Stimulated activated CD4-positive, alpha-beta T cell treated with anti-CD3 and anti-CD28 coated beads, Interleukin-1b, Interleukin-23, amount 100 ng/mL, for 48 hours (primary cell): ENCODE measurements at regions not wholly inside any gene's neighbourhood (a gene's known extent, or its start where the extent isn't known, plus 50 kb on each side); places are given as distances from the start of the nearest gene placed in this dataset.

ENCODE experiments used
- DNase-seq: peaks from one replicate; pipeline ENCODE4 v3.0.0-alpha.2; 2020

GRCh38 chr4:110900213-110900769 is 277.4 kb upstream of the PITX2 start:
- DNase-seq: no peak

GRCh38 chr4:110902500-110902899 is 279.6 kb upstream of the PITX2 start:
- DNase-seq: no peak

DNA sequence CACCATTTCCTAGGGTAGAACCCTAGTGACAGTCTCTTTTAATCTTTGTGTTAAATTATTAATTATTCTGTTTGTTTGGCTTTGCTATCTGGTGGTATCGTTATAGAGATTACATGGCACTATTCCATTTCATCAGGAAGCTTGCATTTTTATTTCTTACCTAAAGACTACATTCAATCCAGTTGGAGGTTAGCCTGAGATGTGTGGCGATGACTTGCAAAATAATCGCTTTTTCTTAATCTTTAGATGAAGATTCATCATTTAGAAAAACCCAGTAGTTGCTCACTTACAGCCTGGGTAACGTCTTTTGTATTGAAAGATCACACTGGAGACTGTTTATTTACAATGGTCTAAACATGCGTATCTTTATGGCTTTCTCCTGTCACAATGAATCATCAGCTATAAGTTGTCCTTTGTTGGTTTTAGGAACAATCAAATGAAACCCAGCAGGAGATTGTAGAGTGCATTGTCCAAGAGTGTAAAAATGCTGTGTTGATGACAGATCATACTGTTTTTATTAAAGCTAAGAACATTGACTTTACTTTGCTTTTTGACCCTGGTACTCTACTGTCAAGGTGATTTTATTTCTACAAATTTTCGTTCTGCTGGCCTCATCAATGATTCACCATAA is 281.7 kb upstream of the PITX2 start:
- DNase-seq: no peak

DNA sequence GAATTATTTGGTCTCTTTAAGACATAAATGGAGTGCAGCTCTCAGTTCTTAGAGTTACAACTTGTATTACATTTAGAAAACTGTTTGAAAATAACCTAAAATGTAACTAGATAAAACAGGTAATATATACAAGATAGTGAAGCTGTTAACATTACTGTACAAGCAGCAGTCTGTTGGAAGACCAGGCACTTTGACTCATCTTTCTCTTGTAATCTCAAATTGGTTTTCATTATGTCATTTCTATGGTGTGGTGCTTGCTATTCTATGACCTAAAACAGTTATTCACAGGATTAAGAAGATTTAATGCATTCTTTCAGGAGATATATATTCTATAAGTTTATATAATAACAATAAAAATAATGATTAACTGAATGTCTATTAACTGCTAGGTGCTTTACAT is 282.5 kb upstream of the PITX2 start:
- no peak for DNase-seq

DNA sequence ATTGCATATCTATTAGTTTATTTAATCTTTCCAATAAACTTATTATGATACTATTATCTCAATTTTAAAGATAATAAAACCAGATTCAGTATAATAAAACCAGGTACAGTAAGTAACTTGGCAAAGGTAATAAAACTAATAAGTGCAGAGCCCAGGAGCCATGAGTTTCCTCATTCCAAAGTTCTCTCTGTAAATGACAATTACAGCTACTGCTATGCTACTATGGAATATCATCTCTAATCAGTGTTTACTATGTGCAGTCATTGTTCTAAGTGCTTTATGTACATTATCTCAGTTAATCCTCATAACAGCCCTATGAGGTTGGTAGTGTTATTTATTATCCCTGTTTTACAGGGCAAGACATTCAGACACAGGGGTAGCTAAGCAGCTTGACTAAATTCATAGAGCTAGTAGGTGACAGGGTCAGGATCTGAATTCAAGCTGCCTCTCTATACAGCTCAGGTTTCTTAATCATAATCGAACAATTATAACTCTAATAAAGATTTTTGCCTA is 285.0 kb upstream of the PITX2 start:
- DNase-seq: no peak

GRCh38 chr4:110914791-110915190 is 291.9 kb upstream of the PITX2 start:
- DNase-seq: no peak

DNA sequence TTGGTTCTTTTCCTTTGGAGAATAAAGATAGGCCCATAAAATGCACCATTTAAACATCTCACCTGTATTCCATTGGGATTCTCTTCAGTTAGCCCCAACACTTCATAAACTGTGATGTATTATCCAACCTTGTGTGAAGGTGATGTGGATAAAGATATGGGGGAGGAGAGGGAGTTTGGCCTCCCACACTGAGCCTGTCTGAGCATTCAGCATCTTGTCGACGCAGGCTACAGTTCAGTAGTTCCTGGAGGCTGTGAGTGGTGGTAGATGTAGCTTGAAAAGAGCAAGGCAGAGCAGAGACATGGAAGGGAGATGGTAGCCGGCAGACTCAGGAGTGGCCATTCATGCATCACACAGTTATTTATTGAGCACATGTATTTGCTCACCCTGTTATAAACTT is 292.4 kb upstream of the PITX2 start:
- DNase-seq: no peak

DNA sequence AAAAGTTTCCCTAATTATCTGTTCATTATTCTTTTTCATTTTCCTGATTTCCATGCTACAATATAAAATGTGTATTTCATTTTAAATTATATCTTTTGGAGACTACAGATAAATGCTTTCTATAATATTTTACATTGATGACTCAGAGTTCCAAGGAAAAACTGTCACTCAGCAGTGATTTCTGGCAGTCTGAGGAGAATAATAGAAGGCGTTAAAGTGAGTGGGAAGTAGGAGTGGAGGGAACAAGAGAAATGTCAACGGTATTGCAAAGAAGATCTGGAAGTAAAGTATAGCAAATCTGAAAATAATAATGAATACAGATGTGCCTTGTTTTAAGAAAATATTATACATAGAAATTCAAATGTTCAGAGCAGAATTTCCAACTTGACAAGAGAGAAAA is 293.6 kb upstream of the PITX2 start:
- DNase-seq: no peak

DNA sequence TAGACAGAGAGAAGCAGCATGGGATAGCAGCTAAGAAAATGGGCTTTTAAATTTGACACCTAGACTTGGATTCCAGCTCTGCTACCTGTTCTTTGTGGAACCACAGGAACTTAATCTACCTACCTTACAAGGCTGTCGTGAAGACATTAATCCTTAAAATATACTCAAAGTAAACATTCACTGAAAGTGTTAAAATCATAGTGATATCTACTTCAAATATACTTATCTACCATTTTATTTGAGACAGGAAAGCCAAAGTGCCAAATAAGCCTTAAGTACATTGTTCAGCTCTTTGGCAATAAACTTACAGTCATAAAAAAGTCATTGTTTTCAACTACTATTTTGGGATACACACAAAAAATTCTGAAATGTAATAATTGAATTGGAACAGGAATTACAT is 295.0 kb upstream of the PITX2 start:
- DNase-seq: no peak

DNA sequence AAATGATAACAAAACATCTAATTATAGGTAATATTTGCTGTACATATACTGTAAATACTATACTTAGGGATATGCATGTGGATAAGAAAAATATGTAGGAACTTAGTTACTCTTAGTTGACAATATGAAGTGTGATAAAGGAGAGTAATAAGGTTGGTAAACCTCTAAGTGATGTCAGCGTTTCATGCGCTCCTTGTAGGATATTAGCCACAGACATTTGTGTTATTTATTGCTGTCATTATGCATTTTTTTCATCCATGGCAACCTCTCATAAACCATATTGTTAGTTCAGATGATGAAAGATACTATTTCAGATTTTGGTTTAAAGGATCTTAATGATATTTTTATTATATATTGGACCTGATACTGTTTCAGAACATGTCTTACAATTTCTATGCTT is 298.1 kb upstream of the PITX2 start:
- no peak for DNase-seq

DNA sequence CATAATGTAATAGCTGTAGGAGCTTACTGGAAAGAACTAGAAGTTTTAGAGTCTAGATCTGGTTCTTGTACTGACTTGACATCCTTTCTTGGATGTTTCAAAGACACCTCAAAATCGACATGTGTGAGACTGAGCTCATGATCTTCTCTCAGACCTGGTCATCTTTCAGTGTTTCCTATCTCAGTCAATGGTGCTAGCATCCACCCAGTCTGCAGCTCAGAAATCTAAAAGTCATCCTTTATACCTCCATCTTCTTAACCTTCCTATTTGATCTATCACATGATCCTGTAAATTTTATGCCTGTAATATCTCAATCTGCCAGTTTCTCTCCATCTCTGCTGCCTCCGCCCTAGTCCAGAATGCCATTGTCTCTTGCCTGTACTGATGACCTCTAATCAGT is 301.9 kb upstream of the PITX2 start:
- no peak for DNase-seq

DNA sequence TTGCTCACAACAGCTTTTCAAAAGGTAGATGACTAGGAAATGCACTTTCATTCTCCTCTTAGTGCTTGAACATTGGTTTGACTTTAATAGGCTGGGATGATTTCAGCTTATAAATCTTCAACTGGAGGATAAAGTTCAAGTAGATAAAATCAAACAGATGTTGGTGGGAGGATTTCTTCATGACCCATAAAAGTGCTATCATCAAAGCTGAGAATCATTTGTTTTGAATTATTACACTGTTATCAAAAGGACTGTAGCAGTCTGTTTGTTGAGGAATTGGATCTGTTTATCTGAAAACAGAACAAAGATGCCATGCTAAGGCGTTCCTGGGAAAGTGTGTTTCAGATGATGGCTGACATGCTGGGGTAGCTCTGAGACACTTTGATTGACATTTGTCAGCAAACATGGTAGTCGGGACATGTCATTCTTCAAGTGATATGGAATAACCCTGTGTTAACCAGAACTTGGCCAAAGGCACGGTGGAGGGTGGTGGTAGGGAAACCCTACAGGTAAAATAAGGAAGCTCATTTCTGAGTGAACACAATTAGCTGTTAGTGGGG is 304.0 kb upstream of the PITX2 start:
- DNase-seq: no peak

DNA sequence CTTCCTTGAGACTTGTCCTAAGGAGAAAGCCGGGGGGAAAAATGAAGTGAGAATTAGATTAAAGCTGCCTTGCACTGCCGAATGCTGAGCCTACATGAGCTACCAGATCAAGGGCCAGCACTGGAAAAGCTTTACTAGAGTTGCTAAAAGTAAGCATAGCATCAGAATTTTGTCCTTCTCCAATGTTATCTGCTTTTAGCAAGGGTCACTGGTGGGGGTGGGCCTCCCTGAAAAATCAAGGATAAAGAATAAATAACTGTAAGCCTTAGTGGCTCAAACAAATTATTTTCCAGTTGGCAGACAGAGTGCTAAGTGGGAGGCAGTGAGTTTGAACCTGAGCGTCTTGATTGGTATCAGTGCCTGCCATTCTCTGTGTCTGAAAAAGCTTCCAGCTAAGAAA is 310.5 kb upstream of the PITX2 start:
- DNase-seq: no peak

DNA sequence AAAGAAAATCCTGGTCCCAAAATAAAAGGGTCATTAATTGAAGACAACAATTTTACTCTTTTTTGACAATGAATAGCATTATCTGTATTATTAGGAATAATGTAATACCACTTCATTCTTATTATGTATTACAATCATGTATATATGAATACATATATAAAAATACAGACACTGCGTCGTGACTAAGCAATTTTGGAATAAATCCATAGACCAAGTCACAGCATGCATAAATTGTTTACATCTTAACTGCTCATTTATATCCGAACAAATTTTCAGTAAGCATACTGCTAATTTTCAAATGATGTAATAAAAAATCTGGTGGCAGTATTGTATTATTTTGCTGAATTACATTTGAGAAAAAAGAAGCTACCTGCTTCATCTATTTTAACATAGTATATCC is 321.6 kb upstream of the PITX2 start:
- no peak for DNase-seq

- no peak for DNase-seq
Observed at GRCh38 chr4:110945600-110945999, 322.7 kb upstream of the PITX2 start.

DNA sequence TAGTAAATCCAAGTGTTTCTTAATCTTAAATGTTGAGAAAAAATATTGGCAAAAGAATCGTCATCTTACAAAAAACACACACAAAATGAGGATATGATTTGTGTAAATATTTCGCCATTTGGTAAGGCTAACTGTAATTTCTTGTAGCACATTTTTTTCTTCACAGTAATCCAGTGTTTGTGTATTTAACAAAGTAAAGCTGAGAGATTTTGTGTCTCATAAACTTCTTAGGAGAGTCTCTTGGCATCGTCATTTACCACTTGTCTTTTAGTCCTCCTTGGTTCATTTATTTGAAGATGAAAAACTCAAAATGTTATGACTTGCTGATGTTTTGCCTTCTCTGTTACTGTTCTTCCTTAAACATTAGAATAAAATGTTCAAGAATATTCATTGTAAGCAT is 326.7 kb upstream of the PITX2 start:
- no peak for DNase-seq

DNA sequence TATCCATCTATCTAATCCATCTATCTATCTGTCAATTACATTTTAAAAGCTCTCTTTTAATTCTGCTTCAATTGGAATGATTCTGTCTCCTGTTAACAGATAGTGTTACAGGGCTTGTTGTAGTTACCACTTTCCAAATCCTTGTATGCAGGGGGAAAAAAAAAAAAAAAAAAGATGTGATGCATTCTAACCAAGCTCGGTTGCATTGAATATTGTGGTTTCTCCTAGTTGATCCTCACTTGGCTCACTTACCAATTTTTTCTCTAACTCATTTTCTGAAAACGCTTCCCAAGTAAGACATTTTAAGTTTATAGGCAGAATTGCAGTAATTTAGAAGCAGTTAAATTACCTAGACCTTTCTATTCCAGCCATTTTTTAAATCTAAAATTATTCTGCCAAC is 327.9 kb upstream of the PITX2 start:
- DNase-seq: no peak

- no peak for DNase-seq
Observed at GRCh38 chr4:110953191-110953590, 330.3 kb upstream of the PITX2 start.

DNA sequence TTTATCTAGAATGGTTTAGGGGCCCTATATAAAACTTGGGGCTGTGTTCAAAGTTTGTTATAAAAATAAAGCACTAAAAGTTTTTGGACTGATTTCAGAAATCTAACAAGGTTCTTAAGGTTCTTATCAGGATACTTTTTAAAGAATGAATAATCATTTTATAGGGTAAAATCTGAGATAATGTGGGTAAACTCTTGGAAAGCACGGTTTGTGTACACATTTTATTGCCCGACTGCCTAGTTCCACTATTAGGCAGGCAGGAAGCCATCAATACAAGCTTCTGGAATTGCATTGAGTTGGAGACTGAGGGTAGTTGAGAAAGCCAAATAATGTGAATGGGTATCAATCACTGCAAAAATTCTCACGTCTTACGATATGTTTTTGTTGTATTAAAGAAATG is 331.0 kb upstream of the PITX2 start:
- no peak for DNase-seq

DNA sequence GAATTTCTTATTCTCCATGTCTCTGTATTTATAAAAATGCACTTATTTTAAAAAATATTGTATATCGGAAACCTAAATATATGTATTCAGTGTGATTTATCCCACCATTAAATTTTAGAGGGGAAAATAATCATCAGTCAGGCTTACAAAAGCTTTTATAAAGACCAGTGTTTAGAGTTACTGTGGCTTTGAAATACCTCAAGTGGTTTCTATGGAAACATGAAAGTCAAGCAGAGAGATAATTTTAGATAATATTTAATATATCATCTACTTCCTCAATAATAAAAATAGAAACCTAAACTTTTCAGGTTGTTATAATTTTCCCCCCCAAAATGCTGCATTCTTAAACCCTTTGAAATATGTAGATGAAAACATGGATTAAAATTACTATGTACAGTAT is 332.9 kb upstream of the PITX2 start:
- DNase-seq: no peak

DNA sequence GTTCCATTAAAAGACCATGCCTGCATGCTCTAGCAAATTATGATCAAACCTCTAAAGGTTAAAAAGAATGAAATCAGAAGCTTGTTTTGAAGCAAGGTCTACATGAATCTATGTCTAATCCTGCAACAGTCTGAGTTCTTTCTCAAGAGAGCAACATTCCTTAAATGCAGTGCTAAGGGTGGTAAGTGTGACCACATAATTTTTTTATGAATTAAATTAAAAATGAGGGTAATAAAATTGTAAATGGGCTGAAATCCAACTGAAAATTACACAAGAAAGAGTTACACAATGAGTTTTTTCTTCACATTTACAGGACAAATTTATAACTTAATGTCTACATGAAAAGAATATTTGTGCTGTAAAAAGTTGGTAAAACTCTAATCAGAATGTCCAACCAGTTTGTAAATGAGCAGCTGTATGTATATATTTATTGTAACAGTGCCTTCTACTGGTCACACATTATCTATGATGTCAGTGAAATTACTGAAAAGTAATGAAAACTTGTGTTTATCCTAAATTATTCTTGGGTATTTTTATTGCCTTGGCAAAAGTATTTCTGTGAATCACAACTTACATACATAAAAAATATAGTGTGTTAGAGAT is 336.3 kb upstream of the PITX2 start:
- DNase-seq: no peak

GRCh38 chr4:110961066-110961465 is 338.2 kb upstream of the PITX2 start:
- no peak for DNase-seq

DNA sequence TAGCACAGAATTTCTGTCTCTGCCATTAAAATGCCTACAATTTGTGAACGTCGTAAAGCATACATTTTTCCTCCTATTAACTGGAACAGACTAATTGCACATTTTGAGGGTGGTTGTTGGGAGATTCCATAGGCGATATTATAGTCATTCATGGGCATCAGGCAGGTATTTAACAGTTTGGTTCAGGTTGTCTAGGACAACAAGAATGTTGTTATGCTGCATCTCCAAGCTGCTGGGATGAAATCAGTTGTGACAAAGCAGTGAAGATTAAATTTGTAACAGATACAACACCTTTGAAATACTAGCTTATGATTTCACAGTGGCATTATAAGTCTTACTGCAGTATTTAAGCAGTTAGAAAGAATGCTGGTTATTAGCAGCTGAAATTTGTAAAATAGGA is 339.7 kb upstream of the PITX2 start:
- DNase-seq: no peak

- no peak for DNase-seq
Observed at GRCh38 chr4:110963662-110964280, 340.9 kb upstream of the PITX2 start.
